22Rv1 (cell line): ENCODE measurements at regions not wholly inside any gene's neighbourhood (a gene's known extent, or its start where the extent isn't known, plus 50 kb on each side); places are given as distances from the start of the nearest gene placed in this dataset.

Source experiments
- ZFX ChIP-seq: fragments of 450-650 bp; IDR thresholded peaks from 2 replicates; pipeline ENCODE4 v1.6.1; 2017; ENCODE audit warnings: antibody characterized with exemption, borderline replicate concordance
- TF ChIP-seq, protein P1 (sequence below): fragments of 450-650 bp; IDR thresholded peaks from 2 replicates; pipeline ENCODE4 v1.5.1; 2017; ENCODE audit warnings: mild to moderate bottlenecking

DNA sequence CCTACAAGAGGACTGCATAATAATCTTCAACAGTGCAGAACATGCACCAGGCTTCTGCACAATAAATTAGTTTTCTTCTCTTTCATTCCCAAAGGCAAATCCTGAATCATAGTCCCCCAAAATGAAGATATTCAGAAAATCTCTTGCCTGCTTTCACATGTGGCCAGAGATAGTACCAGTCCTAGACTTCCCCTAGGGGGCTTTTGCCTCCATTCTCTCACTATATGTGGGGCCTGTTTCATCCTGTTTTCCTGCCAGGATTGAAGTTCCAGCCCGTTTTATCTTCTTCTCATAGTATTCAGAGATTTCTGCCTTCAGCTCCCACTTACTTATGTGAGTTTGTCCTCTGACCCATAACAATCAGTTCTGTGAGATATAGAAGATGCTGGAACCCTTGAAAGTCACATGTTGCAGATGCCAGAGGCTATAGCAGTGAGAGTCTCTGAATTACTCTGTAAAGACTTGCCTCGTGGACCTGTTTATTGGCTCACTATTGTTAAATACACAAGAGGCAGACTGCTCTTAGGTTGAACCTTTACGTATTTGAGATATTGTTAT, 421.9 kb upstream of the PCDH9 start:
- TF ChIP-seq, protein P1, sequence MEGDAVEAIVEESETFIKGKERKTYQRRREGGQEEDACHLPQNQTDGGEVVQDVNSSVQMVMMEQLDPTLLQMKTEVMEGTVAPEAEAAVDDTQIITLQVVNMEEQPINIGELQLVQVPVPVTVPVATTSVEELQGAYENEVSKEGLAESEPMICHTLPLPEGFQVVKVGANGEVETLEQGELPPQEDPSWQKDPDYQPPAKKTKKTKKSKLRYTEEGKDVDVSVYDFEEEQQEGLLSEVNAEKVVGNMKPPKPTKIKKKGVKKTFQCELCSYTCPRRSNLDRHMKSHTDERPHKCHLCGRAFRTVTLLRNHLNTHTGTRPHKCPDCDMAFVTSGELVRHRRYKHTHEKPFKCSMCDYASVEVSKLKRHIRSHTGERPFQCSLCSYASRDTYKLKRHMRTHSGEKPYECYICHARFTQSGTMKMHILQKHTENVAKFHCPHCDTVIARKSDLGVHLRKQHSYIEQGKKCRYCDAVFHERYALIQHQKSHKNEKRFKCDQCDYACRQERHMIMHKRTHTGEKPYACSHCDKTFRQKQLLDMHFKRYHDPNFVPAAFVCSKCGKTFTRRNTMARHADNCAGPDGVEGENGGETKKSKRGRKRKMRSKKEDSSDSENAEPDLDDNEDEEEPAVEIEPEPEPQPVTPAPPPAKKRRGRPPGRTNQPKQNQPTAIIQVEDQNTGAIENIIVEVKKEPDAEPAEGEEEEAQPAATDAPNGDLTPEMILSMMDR, result no peak
- no peak for TF ChIP-seq ZFX
